ENCODE measurements at regions not wholly inside any gene's neighbourhood (a gene's known extent, or its start where the extent isn't known, plus 50 kb on each side); places are given as distances from the start of the nearest gene placed in this dataset.

DNA sequence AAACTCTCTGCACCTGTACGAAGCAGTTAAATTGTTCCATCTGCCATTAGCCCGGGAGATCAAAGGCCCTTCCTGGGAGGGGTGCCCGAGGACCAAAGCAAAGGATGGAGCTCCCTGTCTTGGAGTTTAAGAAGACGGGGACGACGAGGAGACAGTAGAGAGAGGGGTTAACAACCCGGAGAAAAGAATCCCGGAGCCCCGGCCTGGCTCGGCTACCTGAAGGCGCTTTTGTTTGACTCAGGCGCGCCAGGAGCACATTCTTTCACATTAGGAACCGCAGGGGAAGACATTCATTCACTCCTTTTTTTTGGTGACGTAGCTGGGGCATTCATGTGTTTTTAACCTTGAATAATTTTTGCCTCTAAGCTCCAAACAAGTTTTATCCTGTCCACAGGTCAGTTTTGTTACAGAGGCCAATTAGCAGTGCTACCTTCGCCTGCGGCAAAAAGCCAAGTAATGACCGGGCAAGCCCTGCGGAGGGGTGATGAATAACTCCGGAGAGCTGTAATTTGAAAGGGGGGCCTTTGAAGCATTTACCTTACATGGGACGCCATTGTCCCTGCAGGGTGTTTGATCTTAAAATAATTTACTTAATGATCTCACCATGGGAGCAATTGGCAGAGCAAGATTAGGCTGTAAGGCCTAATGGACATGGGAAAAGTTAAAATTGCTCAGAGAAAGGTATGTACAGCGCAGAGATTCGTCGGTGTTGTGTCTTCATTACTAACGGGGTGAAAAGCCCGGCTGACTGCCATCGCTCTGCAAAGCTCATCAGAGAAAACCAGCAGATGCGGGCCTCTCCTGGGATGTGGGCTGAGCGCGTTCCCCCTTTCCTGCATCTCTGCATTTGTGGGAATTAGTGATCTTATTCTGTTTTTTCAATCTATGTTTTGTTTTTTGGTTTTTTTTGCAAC is 258.0 kb upstream of the SP4 start (continued):
- TF ChIP-seq, protein P1, sequence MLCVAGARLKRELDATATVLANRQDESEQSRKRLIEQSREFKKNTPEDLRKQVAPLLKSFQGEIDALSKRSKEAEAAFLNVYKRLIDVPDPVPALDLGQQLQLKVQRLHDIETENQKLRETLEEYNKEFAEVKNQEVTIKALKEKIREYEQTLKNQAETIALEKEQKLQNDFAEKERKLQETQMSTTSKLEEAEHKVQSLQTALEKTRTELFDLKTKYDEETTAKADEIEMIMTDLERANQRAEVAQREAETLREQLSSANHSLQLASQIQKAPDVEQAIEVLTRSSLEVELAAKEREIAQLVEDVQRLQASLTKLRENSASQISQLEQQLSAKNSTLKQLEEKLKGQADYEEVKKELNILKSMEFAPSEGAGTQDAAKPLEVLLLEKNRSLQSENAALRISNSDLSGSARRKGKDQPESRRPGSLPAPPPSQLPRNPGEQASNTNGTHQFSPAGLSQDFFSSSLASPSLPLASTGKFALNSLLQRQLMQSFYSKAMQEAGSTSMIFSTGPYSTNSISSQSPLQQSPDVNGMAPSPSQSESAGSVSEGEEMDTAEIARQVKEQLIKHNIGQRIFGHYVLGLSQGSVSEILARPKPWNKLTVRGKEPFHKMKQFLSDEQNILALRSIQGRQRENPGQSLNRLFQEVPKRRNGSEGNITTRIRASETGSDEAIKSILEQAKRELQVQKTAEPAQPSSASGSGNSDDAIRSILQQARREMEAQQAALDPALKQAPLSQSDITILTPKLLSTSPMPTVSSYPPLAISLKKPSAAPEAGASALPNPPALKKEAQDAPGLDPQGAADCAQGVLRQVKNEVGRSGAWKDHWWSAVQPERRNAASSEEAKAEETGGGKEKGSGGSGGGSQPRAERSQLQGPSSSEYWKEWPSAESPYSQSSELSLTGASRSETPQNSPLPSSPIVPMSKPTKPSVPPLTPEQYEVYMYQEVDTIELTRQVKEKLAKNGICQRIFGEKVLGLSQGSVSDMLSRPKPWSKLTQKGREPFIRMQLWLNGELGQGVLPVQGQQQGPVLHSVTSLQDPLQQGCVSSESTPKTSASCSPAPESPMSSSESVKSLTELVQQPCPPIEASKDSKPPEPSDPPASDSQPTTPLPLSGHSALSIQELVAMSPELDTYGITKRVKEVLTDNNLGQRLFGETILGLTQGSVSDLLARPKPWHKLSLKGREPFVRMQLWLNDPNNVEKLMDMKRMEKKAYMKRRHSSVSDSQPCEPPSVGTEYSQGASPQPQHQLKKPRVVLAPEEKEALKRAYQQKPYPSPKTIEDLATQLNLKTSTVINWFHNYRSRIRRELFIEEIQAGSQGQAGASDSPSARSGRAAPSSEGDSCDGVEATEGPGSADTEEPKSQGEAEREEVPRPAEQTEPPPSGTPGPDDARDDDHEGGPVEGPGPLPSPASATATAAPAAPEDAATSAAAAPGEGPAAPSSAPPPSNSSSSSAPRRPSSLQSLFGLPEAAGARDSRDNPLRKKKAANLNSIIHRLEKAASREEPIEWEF (IDR thresholded peaks at IDR 0.05; ENCODE audit: insufficient replicate concordance, low read depth, low read length), result no peak
- no peak for TF ChIP-seq NFIC (IDR thresholded peaks at IDR 0.05; ENCODE audit: low read depth, low read length)
- TF ChIP-seq POLR2AphosphoS5 (IDR thresholded peaks at IDR 0.05; ENCODE audit: low read length), result no peak
- TF ChIP-seq TAF1 (IDR thresholded peaks at IDR 0.05; ENCODE audit: borderline replicate concordance, low read depth, low read length), result no peak

DNA sequence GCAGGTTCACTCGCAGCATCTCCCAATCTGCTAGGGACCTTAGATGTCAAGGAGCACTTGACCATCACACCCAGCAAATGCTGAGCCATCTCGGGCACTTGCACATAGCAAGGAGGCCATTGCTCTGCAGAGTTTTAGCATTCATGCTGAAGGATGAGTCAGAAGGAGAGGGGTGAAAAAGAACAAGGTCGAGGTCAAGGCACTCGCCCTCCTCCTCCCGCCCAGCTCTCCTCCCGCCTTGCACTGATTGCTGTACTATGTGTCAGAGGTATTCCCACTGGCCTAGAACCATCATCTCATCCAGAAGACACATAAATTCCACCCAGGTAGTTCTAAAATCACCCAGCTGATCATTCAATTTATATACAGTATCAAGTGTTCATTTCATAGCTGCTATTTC is 255.1 kb upstream of the SP4 start:
- ATAC-seq, result no peak
- H4K20me1 ChIP-seq (ENCODE audit: control insufficient read depth, insufficient read depth), result no peaks in the 10 kb centered on the region
- intact Hi-C loops (cut with micrococcal nuclease; ENCODE audit: unreplicated experiment) (no loop called here), in situ Hi-C loops (cut with MboI) (no loop called here)
- DNase-seq (ENCODE audit: low read depth, low spot score), result no peak
- H3K4me1 ChIP-seq (ENCODE audit: control insufficient read depth, insufficient read depth, low read length), result no peaks in the 10 kb centered on the region
- no peaks in the 10 kb centered on the region for H3K36me3 ChIP-seq (ENCODE audit: control insufficient read depth in 2 of 2, insufficient read depth in 2 of 2, low read length in 1 of 2)
- no peaks in the 10 kb centered on the region for H3K9me3 ChIP-seq (replicated peaks; ENCODE audit: control insufficient read depth, insufficient read depth, low read length)
- no peaks in the 10 kb centered on the region; a peak in 1 of 4 replicates for H3K27me3 ChIP-seq (replicated peaks in 1 of 2; ENCODE audit: control insufficient read depth in 2 of 2, insufficient read depth in 2 of 2, low read length in 1 of 2)
- H3K27ac ChIP-seq (ENCODE audit: control insufficient read depth, insufficient read depth), result no peak overlapping the region
- 22% methylated on average over 6 of the region's 6 CpGs for WGBS (ENCODE audit: insufficient coverage, insufficient replicate concordance, low lambda C conversion rate, missing lambda C conversion rate)
- no peak overlapping the region for H3K4me3 ChIP-seq
- no peak overlapping the region for H3K9ac ChIP-seq (ENCODE audit: control insufficient read depth, insufficient read depth, low read length)
- H3K79me2 ChIP-seq (ENCODE audit: control insufficient read depth, insufficient read depth, low read length), result no peaks in the 10 kb centered on the region
- ChIA-PET RAD21 (ENCODE audit: unreplicated experiment) (no interaction called here), POLR2A (no interaction called here), SMC1A (ENCODE audit: uncharacterized antibody, unreplicated experiment) (no interaction called here), CTCF (no interaction called here)
- no peak for FAIRE-seq
- no peak overlapping the region for H2AFZ ChIP-seq (ENCODE audit: control insufficient read depth, low read depth, low read length)
- BruUV-seq (replicated peaks), result no TSS peak
- no peak overlapping the region for H3K4me2 ChIP-seq (ENCODE audit: control insufficient read depth, insufficient read depth)
- TF ChIP-seq RAD21 (IDR thresholded peaks at IDR 0.05; ENCODE audit: insufficient read depth, low read depth, low read length), result no peak
- no peak for TF ChIP-seq LARP7 (IDR thresholded peaks at IDR 0.05)
- TF ChIP-seq TCF3 (IDR thresholded peaks at IDR 0.05; ENCODE audit: borderline replicate concordance, insufficient read depth, low read depth, low read length), result no peak
- no peak for TF ChIP-seq ASH2L (IDR thresholded peaks at IDR 0.05; ENCODE audit: borderline replicate concordance, low read depth)
- TF ChIP-seq SIX5 (IDR thresholded peaks at IDR 0.05; ENCODE audit: low read depth, low read length, severe bottlenecking), result no peak
- no peak for TF ChIP-seq ATF7 (IDR thresholded peaks at IDR 0.05; ENCODE audit: low read depth)
- TF ChIP-seq, protein P2, sequence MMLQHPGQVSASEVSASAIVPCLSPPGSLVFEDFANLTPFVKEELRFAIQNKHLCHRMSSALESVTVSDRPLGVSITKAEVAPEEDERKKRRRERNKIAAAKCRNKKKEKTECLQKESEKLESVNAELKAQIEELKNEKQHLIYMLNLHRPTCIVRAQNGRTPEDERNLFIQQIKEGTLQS (IDR thresholded peaks at IDR 0.05; ENCODE audit: borderline replicate concordance, extremely low read depth, low read depth, low read length), result no peak
- no peak for TF ChIP-seq POLR2AphosphoS2 (IDR thresholded peaks at IDR 0.05; ENCODE audit: low read depth, low read length)
